GM10266 (cell line): ENCODE measurements at regions not wholly inside any gene's neighbourhood (a gene's known extent, or its start where the extent isn't known, plus 50 kb on each side); places are given as distances from the start of the nearest gene placed in this dataset.
"Not testable (repeated sequence)": the region's sequence is repeated elsewhere in the genome, so short reads cannot be mapped to it uniquely, and the experiment has no call there.

Experiments used
- DNase-seq: peaks from one replicate; pipeline ENCODE4 v3.0.0; 2012; ENCODE audit errors: extremely low spot score
- CTCF ChIP-seq: IDR thresholded peaks from 2 replicates; pipeline ENCODE4 v1.5.1; 2012; ENCODE audit warnings: mild to moderate bottlenecking, low read depth; ENCODE audit not compliant: control insufficient read depth, insufficient read depth; ENCODE audit errors: missing control alignments

DNA sequence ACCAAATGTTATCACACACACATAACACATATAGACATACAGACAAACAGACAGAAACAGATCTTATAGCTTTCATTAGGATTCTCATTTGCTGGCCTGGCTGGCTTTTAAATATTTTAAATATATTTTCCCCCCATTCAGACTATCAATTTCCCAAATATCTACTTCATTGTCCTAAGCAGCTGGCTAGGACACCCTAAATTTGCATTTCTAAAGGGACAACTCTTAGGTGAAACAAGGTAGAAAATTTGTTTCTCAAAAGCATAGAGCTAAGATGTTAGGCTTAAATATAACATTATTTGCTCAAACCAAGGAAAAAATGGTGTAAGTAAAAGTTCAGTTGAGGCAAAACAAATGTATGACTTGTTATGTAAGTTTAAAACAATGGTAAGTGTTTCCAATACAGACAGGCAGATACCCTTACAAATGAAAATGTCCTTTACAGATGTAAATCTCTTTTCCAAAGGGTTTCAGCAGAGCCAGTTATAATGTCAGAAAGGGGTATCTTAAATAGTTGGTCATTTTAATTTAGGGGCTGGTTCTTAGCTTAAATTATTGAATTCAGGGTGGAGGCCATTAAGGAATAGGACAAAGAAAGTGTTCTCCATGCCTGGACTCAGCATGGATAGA, 522.8 kb downstream of the DMRTA1 start:
- TF ChIP-seq CTCF = no peak
- no peak for DNase-seq

DNA sequence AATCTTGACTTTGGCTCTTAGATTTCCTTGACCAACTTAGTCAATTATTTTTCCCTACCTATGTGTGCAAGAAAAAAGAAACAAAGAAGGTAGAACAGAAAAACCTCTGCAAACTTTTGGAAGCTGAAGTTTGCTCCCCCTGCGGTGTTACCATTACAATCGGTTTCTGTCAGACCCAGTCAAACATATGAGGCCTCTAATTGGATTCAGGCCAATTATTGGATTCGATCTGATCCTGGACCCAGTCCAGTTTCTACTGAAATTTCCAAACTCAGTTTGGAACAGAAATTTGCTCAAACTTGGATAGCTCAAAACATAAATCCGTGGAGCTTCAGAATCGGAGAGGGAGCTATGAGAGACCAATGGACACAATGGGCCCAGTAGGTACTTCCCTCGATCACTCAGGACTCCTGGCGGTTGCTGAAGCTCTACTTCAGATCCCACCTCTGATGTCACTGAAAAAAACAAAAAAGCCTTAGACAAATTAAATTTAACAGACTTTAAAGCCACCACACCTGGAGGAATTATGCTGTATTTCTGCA, 523.9 kb downstream of the DMRTA1 start:
- no peak for DNase-seq
- TF ChIP-seq CTCF = no peak

DNA sequence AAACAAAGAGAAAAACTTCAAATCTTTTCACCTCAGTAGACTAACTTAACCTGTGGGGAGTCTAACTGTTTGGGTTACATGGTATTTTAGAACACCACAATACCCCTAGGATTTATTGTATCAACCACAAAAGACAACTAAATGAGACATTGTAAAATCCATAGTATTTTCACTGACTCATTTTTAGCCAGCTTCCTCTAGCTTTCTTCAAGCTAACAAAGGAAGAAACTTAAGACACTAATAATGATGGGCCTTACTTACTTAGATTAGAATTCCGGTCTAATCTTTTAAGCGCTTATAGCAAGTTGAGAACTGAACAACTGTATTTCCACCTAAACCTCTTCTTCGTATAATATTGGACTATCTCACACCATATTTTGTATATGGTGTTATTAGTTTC, 529.3 kb downstream of the DMRTA1 start:
- TF ChIP-seq CTCF = no peak
- no peak for DNase-seq

DNA sequence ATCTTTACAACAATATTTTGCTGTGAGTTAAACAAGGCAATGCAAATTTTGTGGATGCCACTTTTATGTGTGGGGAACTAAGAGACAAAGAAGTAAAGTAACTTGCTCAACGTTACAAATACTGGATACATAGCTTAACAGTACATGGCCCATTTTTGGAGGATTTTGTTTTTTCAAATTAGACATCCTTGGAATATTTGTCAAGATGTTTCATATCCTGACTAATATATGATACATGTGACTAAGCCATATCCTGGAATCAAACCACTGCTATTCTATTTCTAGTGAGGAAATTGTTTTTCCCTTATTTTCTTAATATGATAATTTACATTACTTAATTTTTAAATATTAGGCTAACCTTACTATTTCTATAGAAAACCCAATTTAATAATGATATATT, 529.8 kb downstream of the DMRTA1 start:
- no peak for TF ChIP-seq CTCF
- no peak for DNase-seq

GRCh38 chr9:22980429-22980828, 533.8 kb downstream of the DMRTA1 start:
- not testable (repeated sequence) for DNase-seq

DNA sequence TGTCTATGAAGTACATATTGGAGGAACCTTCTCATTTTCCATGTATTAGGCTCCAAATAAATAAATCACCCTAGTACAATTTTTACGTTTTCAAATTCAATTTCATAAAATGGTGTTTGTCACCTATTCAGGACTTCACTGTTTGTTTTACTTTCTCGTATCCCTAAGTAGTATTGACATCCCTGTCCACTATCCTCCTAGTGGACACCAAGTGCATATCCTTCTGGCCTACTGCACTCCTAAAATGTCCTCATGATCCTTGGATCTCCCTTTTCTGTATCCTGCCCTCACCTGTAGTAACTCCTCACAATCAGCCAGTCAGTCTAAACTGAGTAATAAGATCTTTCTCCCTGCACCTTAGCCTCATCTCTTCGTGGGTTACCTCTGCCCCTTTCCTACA, 539.9 kb downstream of the DMRTA1 start:
- no peak for DNase-seq
- TF ChIP-seq CTCF = no peak

- no peak for DNase-seq
- no peak for TF ChIP-seq CTCF
Measured at GRCh38 chr9:22990349-22990748, 543.7 kb downstream of the DMRTA1 start.

DNA sequence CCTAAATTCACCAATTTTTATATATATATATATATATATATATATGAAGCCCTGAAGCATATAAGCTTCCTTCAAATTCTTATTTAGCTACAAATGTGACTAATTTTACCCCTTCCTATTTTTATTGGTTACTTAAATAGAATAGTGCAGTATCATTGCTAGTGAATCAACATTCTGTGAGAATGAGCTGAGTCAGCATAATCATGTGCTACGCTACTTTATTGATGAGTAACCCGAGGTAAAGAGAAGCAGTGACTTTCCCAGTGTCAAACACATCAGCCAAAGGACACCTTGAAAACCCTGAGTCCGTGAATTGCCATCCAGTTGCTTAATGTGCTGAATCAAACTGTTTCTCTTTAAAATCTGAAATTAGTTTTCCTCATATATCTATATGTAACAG, 546.2 kb downstream of the DMRTA1 start:
- DNase-seq = no peak
- no peak for TF ChIP-seq CTCF
